B cell (primary cell): ENCODE measurements at regions not wholly inside any gene's neighbourhood (a gene's known extent, or its start where the extent isn't known, plus 50 kb on each side); places are given as distances from the start of the nearest gene placed in this dataset.

Source experiments
- ATAC-seq: fragments of 200-7000 bp; cut with Tn5 transposase; one replicate; pipeline ENCODE4 v1.10.0; 2021; ENCODE audit warnings: low read depth, mild to moderate bottlenecking, moderate number of reproducible peaks, moderate library complexity
- CTCF ChIA-PET: fragments of 350-600 bp; sonication (Branson Sonifier 250); formaldehyde crosslinking; loops from one replicate; lab custom pipeline; 2021; ENCODE audit warnings: antibody characterized with exemption, inconsistent platforms; lab: Charles Lee
- POLR2A ChIA-PET: fragments of 350-600 bp; sonication (Branson Sonifier 250); formaldehyde crosslinking; loops from one replicate; lab custom pipeline; 2021; ENCODE audit warnings: antibody characterized with exemption; lab: Charles Lee
- DNase-seq: peaks from one replicate; pipeline ENCODE4 v3.0.0; 2013
- H2AFZ ChIP-seq: 2 replicates; pipeline ENCODE4 v1.6.1; 2012; ENCODE audit warnings: mild to moderate bottlenecking, low read depth, low read length; ENCODE audit not compliant: insufficient read depth, poor library complexity, severe bottlenecking
- H3K27ac ChIP-seq, 2 donors: 1 replicate in 1 of 2; 2 replicates in 1 of 2; pipeline ENCODE4 v1.5.1; 2012 to 2013; ENCODE audit warnings: low read length in 2 of 2, mild to moderate bottlenecking in 2 of 2, moderate library complexity in 1 of 2
- H3K27me3 ChIP-seq, 4 experiments: fragments of 200-600 bp in 1 of 4; sonication (generic) in 1 of 4; replicated peaks in 1 of 4; 1 replicate in 2 of 4; 2 replicates in 2 of 4; pipeline versions ENCODE4 v1.6.1 to v1.7.0; 2013 to 2016; ENCODE audit warnings: low read length in 3 of 4, mild to moderate bottlenecking in 2 of 4, mixed read lengths in 1 of 4, moderate library complexity in 1 of 4; ENCODE audit not compliant: insufficient read depth in 4 of 4, control insufficient read depth in 3 of 4; ENCODE audit errors: control extremely low read depth in 1 of 4
- H3K36me3 ChIP-seq, 2 experiments: replicated peaks in 1 of 2; 1 replicate in 1 of 2; 2 replicates in 1 of 2; pipeline versions ENCODE4 v1.6.1 to v1.7.1; 2013; ENCODE audit warnings: low read length in 1 of 2; ENCODE audit not compliant: insufficient read depth in 2 of 2, control insufficient read depth in 1 of 2; ENCODE audit errors: control extremely low read depth in 1 of 2, extremely low read depth in 1 of 2
- H3K4me1 ChIP-seq, 2 donors: fragments of 200-600 bp in 1 of 2; sonication (generic) in 1 of 2; 1 replicate in 1 of 2; 2 replicates in 1 of 2; pipeline versions ENCODE4 v1.5.1 to v1.6.1; 2013 to 2017; ENCODE audit warnings: low read length in 2 of 2; ENCODE audit not compliant: control insufficient read depth in 2 of 2, insufficient read depth in 2 of 2
- H3K4me2 ChIP-seq: replicated peaks from 2 replicates; pipeline ENCODE3; 2012; ENCODE audit warnings: mild to moderate bottlenecking, low read depth, low read length; ENCODE audit not compliant: poor library complexity, severe bottlenecking
- H3K4me3 ChIP-seq, 5 experiments: fragments of 200-600 bp in 1 of 5; sonication (generic) in 1 of 5; 1 replicate in 3 of 5; 2 replicates in 2 of 5; pipeline versions ENCODE4 v1.5.1 to v1.7.0; 2011 to 2016; ENCODE audit warnings: low read length in 4 of 5, mild to moderate bottlenecking in 4 of 5, low read depth in 2 of 5, control low read depth in 1 of 5, moderate library complexity in 1 of 5; ENCODE audit not compliant: insufficient read depth in 1 of 5; ENCODE audit errors: control extremely low read depth in 1 of 5, extremely low read depth in 1 of 5
- H3K79me2 ChIP-seq: fragments of 200-600 bp; sonication (generic); one replicate; pipeline ENCODE4 v1.6.0; 2016; ENCODE audit warnings: low read length; ENCODE audit not compliant: control insufficient read depth, insufficient read depth
- H3K9ac ChIP-seq: fragments of 200-600 bp; sonication (generic); 2 replicates; pipeline ENCODE4 v1.6.1; 2017; ENCODE audit warnings: mild to moderate bottlenecking, low read length, moderate library complexity
- H3K9me3 ChIP-seq, 3 donors: one replicate each; pipeline versions ENCODE4 v1.6.1 to v1.7.1; 2013; ENCODE audit warnings: low read length in 2 of 3; ENCODE audit not compliant: control insufficient read depth in 2 of 3, insufficient read depth in 1 of 3; ENCODE audit errors: control extremely low read depth in 1 of 3
- H4K20me1 ChIP-seq: 2 replicates; pipeline ENCODE4 v1.6.0; 2012; ENCODE audit warnings: mild to moderate bottlenecking, low read length; ENCODE audit not compliant: insufficient read depth, control insufficient read depth, poor library complexity, severe bottlenecking
- H3K27ac Mint-ChIP-seq: one replicate; pipeline ENCODE4 v1.8.0; 2021; ENCODE audit warnings: mixed read lengths
- H3K27me3 Mint-ChIP-seq: one replicate; pipeline ENCODE4 v1.8.0; 2021; ENCODE audit warnings: mixed read lengths
- H3K4me1 Mint-ChIP-seq: one replicate; pipeline ENCODE4 v1.8.0; 2021; ENCODE audit warnings: mixed read lengths
- H3K4me3 Mint-ChIP-seq: one replicate; pipeline ENCODE4 v1.8.0; 2021; ENCODE audit warnings: mixed read lengths
- H3K9me3 Mint-ChIP-seq: one replicate; pipeline ENCODE4 v1.8.0; 2022; ENCODE audit warnings: mixed read lengths; ENCODE audit not compliant: insufficient read depth
- EZH2 ChIP-seq: IDR thresholded peaks from 2 replicates; pipeline ENCODE4 v1.6.1; 2012; ENCODE audit warnings: borderline replicate concordance, low read depth, mild to moderate bottlenecking, moderate library complexity, low read length; ENCODE audit not compliant: insufficient read depth, poor library complexity, severe bottlenecking
- WGBS: methylation state at CpG from one replicate; pipeline ENCODE4 v1.1.5; 2013; ENCODE audit warnings: missing lambda C conversion rate; ENCODE audit not compliant: insufficient coverage; 5-methylcytosine and 5-hydroxymethylcytosine counted together
- intact Hi-C: fragments of 100-400 bp; cut with micrococcal nuclease; formaldehyde crosslinking; loops from one replicate; pipeline ENCODE4 v1.10.0; 2022
- TF ChIP-seq, protein P1 (sequence below): fragments of 200-600 bp; IDR thresholded peaks from one replicate; pipeline ENCODE4 v1.8.0; 2022; ENCODE audit warnings: antibody characterized with exemption, mild to moderate bottlenecking

DNA sequence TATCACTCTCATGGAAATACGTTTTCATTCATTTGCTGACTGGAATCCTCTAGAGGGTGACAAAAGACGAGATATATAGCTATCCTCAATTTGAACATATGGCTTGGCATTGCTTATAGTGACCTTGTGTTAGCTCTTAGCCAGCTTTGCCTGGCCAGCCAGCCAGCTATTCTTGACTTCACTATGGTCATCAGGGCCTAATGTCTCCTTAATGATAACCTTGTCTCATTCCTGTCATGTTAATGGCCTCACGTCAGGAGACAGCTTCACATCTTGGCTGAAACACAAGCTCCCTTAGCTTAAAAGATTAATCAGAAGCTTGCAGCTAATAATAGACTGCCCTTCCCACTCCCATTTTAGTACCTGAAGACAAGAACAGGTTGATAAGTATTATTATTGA lies 1517.5 kb upstream of the PIK3C3 start:
- H3K4me3 Mint-ChIP-seq: no peak overlapping the region
- H3K79me2 ChIP-seq: no peaks in the 10 kb centered on the region
- intact Hi-C loops: no loop called here
- H3K36me3 ChIP-seq: no peaks in the 10 kb centered on the region
- peaks cover 11% of the 10 kb centered on the region for H3K9me3 Mint-ChIP-seq
- H3K27me3 ChIP-seq: no peaks in the 10 kb centered on the region
- H3K4me1 Mint-ChIP-seq: no peaks in the 10 kb centered on the region
- H3K9ac ChIP-seq: no peak overlapping the region
- H3K4me2 ChIP-seq: no peak overlapping the region
- 76% methylated on average over 2 of the region's 3 CpGs for WGBS
- no peak overlapping the region for H3K4me3 ChIP-seq
- no peak overlapping the region for H2AFZ ChIP-seq
- POLR2A ChIA-PET: no interaction called here
- H3K27ac ChIP-seq: no peak overlapping the region
- no peak overlapping the region for H3K27ac Mint-ChIP-seq
- DNase-seq (no peak), ATAC-seq (no peak)
- no peaks in the 10 kb centered on the region for H3K4me1 ChIP-seq
- no peak for TF ChIP-seq EZH2
- TF ChIP-seq, protein P1, sequence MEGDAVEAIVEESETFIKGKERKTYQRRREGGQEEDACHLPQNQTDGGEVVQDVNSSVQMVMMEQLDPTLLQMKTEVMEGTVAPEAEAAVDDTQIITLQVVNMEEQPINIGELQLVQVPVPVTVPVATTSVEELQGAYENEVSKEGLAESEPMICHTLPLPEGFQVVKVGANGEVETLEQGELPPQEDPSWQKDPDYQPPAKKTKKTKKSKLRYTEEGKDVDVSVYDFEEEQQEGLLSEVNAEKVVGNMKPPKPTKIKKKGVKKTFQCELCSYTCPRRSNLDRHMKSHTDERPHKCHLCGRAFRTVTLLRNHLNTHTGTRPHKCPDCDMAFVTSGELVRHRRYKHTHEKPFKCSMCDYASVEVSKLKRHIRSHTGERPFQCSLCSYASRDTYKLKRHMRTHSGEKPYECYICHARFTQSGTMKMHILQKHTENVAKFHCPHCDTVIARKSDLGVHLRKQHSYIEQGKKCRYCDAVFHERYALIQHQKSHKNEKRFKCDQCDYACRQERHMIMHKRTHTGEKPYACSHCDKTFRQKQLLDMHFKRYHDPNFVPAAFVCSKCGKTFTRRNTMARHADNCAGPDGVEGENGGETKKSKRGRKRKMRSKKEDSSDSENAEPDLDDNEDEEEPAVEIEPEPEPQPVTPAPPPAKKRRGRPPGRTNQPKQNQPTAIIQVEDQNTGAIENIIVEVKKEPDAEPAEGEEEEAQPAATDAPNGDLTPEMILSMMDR: no peak
- no peaks in the 10 kb centered on the region for H4K20me1 ChIP-seq
- no peaks in the 10 kb centered on the region for H3K9me3 ChIP-seq
- CTCF ChIA-PET: no interaction called here
- H3K27me3 Mint-ChIP-seq: no peaks in the 10 kb centered on the region

DNA sequence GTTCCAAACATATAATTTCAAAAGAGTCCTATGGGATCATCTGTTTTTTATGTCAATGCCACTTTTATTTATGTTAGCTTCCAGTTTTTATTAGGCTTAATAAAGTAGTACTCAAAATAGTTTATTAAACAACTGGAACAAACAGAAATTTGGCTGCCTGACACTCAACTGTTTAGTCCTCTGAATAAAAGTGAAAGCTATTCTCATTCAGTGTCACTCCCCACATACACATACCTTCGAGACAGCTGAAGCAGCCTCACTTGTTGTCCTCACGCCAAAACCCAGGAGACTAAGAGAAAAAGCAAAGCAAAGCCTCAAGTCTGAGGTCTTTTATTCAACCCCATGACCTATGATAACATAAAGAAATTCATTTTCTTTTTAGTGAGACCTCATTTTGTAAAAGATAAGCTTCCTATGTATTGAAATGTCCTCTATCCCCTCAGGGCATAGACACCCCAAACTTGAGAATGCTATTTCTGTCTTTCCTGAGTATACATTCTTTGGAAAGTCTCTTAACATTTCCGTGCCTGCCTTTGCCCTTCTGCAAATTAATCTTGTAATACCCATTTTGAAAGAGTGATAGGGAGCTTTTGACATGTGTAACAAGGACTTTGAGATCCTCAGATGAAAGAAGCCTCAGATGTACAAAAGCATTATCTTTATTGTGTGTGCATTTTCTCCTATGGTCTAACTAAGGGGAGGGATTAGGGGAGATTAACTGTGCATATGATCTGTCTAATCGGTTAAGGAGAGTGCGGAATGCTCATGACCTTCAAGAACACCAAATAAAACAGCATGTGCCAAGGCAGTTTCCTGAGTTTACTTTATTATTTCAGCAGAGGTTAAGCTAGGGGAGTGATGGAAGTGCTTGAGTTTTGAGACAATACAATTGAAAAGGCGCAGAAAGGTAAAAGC lies 1523.7 kb upstream of the PIK3C3 start:
- intact Hi-C loops: no loop called here
- CTCF ChIA-PET: no interaction called here

More for the DNA sequence above, 1523.7 kb upstream of the PIK3C3 start:
- Histone ChIP-seq H3K27ac (no peak overlapping the region), H4K20me1 (no peaks in the 10 kb centered on the region), H2AFZ (no peak overlapping the region), H3K4me2 (no peak overlapping the region), H3K9ac (no peak overlapping the region), H3K4me3 (no peak overlapping the region), H3K9me3 (no peaks in the 10 kb centered on the region), H3K4me1 (no peaks in the 10 kb centered on the region), H3K27me3 (no peaks in the 10 kb centered on the region), H3K79me2 (no peaks in the 10 kb centered on the region), H3K36me3 (no peaks in the 10 kb centered on the region)
- WGBS: 76% methylated on average over 3 of the region's 6 CpGs
- DNase-seq (no peak), ATAC-seq (no peak)
- H3K27ac Mint-ChIP-seq: no peak overlapping the region
- POLR2A ChIA-PET: no interaction called here
- H3K9me3 Mint-ChIP-seq: peaks cover 4% of the 10 kb centered on the region
- no peaks in the 10 kb centered on the region for H3K4me1 Mint-ChIP-seq
- H3K4me3 Mint-ChIP-seq: no peak overlapping the region
- TF ChIP-seq, protein P1: no peak
- TF ChIP-seq EZH2: no peak
- no peaks in the 10 kb centered on the region for H3K27me3 Mint-ChIP-seq
